PC-9 (cell line): ENCODE measurements at regions not wholly inside any gene's neighbourhood (a gene's known extent, or its start where the extent isn't known, plus 50 kb on each side); places are given as distances from the start of the nearest gene placed in this dataset.

Source experiments
- BruUV-seq: library from RNA; stranded (reverse); fragments of 400-500 nt; replicated peaks from 2 replicates; lab custom pipeline; 2021; lab: Mats Ljungman, UMichigan
- CTCF ChIA-PET: fragments of 300-600 bp; sonication (Branson Sonifier 250); formaldehyde crosslinking; loops from one replicate; lab custom pipeline; 2022; ENCODE audit warnings: antibody characterized with exemption; lab: Charles Lee
- POLR2A ChIA-PET: fragments of 300-600 bp; sonication (Branson Sonifier 250); formaldehyde crosslinking; loops from one replicate; lab custom pipeline; 2022; ENCODE audit warnings: antibody characterized with exemption; ENCODE audit not compliant: unreplicated experiment; lab: Charles Lee
- DNase-seq, 2 experiments: peaks; one replicate each; pipeline versions ENCODE4 v3.0.0 to v3.0.0-alpha.2; 2015 to 2022; ENCODE audit warnings: mixed read lengths in 1 of 2
- H2AFZ ChIP-seq: fragments of 200-600 bp; sonication (generic); 2 replicates; pipeline ENCODE4 v1.8.1; 2017; ENCODE audit warnings: antibody characterized with exemption
- H3F3A ChIP-seq: fragments of 200-600 bp; sonication (generic); 2 replicates; pipeline ENCODE4 v1.8.1; 2017; ENCODE audit warnings: antibody characterized with exemption, mild to moderate bottlenecking, low read depth; ENCODE audit not compliant: insufficient read depth
- H3K27ac ChIP-seq: fragments of 200-600 bp; sonication (generic); 2 replicates; pipeline ENCODE4 v1.6.1; 2016; ENCODE audit warnings: mixed run types
- H3K27me3 ChIP-seq: fragments of 200-600 bp; sonication (generic); 2 replicates; pipeline ENCODE4 v1.6.1; 2016; ENCODE audit warnings: low read depth, mixed run types; ENCODE audit not compliant: insufficient read depth
- H3K36me3 ChIP-seq: fragments of 200-600 bp; sonication (generic); 2 replicates; pipeline ENCODE4 v1.6.1; 2016; ENCODE audit warnings: low read depth, mixed run types
- H3K4me1 ChIP-seq: fragments of 200-600 bp; sonication (generic); replicated peaks from 2 replicates; pipeline ENCODE4 v1.6.1; 2016; ENCODE audit warnings: mixed run types; ENCODE audit not compliant: insufficient read depth
- H3K4me2 ChIP-seq: fragments of 200-600 bp; sonication (generic); 2 replicates; pipeline ENCODE4 v1.6.1; 2017; ENCODE audit warnings: mixed run types
- H3K4me3 ChIP-seq: fragments of 200-600 bp; sonication (generic); 2 replicates; pipeline ENCODE4 v1.6.1; 2016; ENCODE audit warnings: mixed run types
- H3K79me2 ChIP-seq: fragments of 200-600 bp; sonication (generic); 2 replicates; pipeline ENCODE4 v1.6.1; 2017; ENCODE audit warnings: low read depth, mixed run types
- H3K9me2 ChIP-seq: fragments of 200-600 bp; sonication (generic); 2 replicates; pipeline ENCODE4 v1.8.1; 2017; ENCODE audit warnings: mild to moderate bottlenecking; ENCODE audit not compliant: insufficient read depth
- H3K9me3 ChIP-seq: fragments of 200-600 bp; sonication (generic); 2 replicates; pipeline ENCODE4 v1.8.1; 2016; ENCODE audit warnings: low read depth; ENCODE audit not compliant: insufficient read depth
- H4K20me1 ChIP-seq: fragments of 200-600 bp; sonication (generic); 2 replicates; pipeline ENCODE4 v1.8.1; 2017; ENCODE audit not compliant: insufficient read depth
- EZH2 ChIP-seq: fragments of 200-600 bp; sonication (generic); IDR thresholded peaks from 2 replicates; pipeline ENCODE4 v1.8.0; 2017; ENCODE audit warnings: antibody characterized with exemption, low read depth
- intact Hi-C: fragments of 100-400 bp; cut with micrococcal nuclease; formaldehyde crosslinking; loops from one replicate; pipeline ENCODE4 v1.10.0; 2022; ENCODE audit not compliant: unreplicated experiment
- TF ChIP-seq, protein P1 (sequence below): fragments of 200-600 bp; sonication (generic); conservative IDR thresholded peaks from 2 replicates; pipeline ENCODE4 v1.6.1; 2017; ENCODE audit warnings: mixed run types, antibody characterized with exemption, mild to moderate bottlenecking, moderate library complexity

DNA sequence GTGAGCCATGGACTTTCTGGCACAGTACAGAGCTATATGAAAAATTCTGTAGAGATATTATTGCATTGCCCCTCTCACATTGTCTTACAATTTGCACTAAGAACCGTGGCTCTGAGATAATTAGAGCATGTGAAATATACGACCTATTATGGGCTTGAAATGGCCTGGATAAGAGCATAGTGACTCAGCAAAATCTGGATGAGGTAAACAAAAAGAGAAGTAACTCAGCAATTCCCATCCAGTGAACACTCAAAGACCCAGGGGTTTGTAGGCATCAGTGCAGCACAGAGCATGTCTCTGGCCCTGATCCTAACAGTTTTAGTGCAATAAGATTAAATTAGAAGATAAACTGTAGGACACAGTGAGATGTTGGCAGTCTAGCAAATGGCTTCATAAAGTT, 317.2 kb upstream of the MYOCD start:
- H4K20me1 ChIP-seq = no peaks in the 10 kb centered on the region
- no peaks in the 10 kb centered on the region for H3K9me3 ChIP-seq
- H3K9me2 ChIP-seq = no peaks in the 10 kb centered on the region
- no peak overlapping the region for H2AFZ ChIP-seq
- no peak for DNase-seq
- POLR2A ChIA-PET = no interaction called here
- H3K27ac ChIP-seq = no peak overlapping the region
- H3K4me3 ChIP-seq = no peak overlapping the region
- no peaks in the 10 kb centered on the region for H3F3A ChIP-seq
- H3K4me2 ChIP-seq = no peak overlapping the region
- intact Hi-C loops = no loop called here
- H3K27me3 ChIP-seq = no peaks in the 10 kb centered on the region
- BruUV-seq = no TSS peak
- no peaks in the 10 kb centered on the region for H3K4me1 ChIP-seq
- H3K36me3 ChIP-seq = no peaks in the 10 kb centered on the region
- no peak for TF ChIP-seq EZH2
- TF ChIP-seq, protein P1, sequence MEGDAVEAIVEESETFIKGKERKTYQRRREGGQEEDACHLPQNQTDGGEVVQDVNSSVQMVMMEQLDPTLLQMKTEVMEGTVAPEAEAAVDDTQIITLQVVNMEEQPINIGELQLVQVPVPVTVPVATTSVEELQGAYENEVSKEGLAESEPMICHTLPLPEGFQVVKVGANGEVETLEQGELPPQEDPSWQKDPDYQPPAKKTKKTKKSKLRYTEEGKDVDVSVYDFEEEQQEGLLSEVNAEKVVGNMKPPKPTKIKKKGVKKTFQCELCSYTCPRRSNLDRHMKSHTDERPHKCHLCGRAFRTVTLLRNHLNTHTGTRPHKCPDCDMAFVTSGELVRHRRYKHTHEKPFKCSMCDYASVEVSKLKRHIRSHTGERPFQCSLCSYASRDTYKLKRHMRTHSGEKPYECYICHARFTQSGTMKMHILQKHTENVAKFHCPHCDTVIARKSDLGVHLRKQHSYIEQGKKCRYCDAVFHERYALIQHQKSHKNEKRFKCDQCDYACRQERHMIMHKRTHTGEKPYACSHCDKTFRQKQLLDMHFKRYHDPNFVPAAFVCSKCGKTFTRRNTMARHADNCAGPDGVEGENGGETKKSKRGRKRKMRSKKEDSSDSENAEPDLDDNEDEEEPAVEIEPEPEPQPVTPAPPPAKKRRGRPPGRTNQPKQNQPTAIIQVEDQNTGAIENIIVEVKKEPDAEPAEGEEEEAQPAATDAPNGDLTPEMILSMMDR = no peak
- CTCF ChIA-PET = interaction anchor here (0.7 kb wide), 1 partner anchor 104 kb away, joined by 4 read pairs; no protein-coding TSS in a partner anchor
- no peaks in the 10 kb centered on the region for H3K79me2 ChIP-seq

GRCh38 chr17:12349297-12349696, 316.4 kb upstream of the MYOCD start:
- no peak for DNase-seq
- no peak for TF ChIP-seq EZH2
- Histone ChIP-seq H3K27me3 (no peaks in the 10 kb centered on the region), H3K27ac (no peak overlapping the region), H3K4me3 (no peak overlapping the region), H2AFZ (no peak overlapping the region), H3K79me2 (no peaks in the 10 kb centered on the region), H4K20me1 (no peaks in the 10 kb centered on the region), H3K9me2 (no peaks in the 10 kb centered on the region), H3K36me3 (no peaks in the 10 kb centered on the region), H3F3A (no peaks in the 10 kb centered on the region), H3K9me3 (no peaks in the 10 kb centered on the region), H3K4me1 (no peaks in the 10 kb centered on the region), H3K4me2 (no peak overlapping the region)
- CTCF ChIA-PET = no interaction called here
- BruUV-seq = no TSS peak
- POLR2A ChIA-PET = no interaction called here
- intact Hi-C loops = no loop called here

GRCh38 chr17:12352127-12352526, 313.6 kb upstream of the MYOCD start:
- ChIA-PET CTCF (no interaction called here), POLR2A (no interaction called here)
- BruUV-seq = no TSS peak

More at GRCh38 chr17:12352127-12352526, 313.6 kb upstream of the MYOCD start:
- Histone ChIP-seq H3K27me3 (no peaks in the 10 kb centered on the region), H4K20me1 (no peaks in the 10 kb centered on the region), H3K4me3 (no peak overlapping the region), H3K4me2 (no peak overlapping the region), H3F3A (no peaks in the 10 kb centered on the region), H2AFZ (no peak overlapping the region), H3K9me2 (no peaks in the 10 kb centered on the region), H3K79me2 (no peaks in the 10 kb centered on the region), H3K4me1 (no peaks in the 10 kb centered on the region), H3K27ac (no peak overlapping the region), H3K9me3 (no peaks in the 10 kb centered on the region), H3K36me3 (no peaks in the 10 kb centered on the region)
- DNase-seq = no peak
- TF ChIP-seq EZH2 = no peak
- TF ChIP-seq, protein P1 = no peak
- intact Hi-C loops = no loop called here
